OCI-LY3 (cell line): ENCODE measurements at regions not wholly inside any gene's neighbourhood (a gene's known extent, or its start where the extent isn't known, plus 50 kb on each side); places are given as distances from the start of the nearest gene placed in this dataset.

Source experiments
- H2AFZ ChIP-seq: fragments of 200-600, 300-600 bp; shearing (Covaris generic); 2 replicates; pipeline ENCODE4 v1.6.0; 2014; ENCODE audit warnings: antibody characterized with exemption, low read depth, low read length
- H3K27ac ChIP-seq: fragments of 200-600, 300-600 bp; sonication (generic); 2 replicates; pipeline ENCODE4 v1.5.1; 2014; ENCODE audit warnings: mild to moderate bottlenecking, low read length, moderate library complexity, mixed read lengths
- H3K27me3 ChIP-seq: fragments of 200-600, 300-600 bp; sonication (generic); 2 replicates; pipeline ENCODE4 v1.6.1; 2014; ENCODE audit warnings: low read depth, low read length, mixed read lengths
- H3K36me3 ChIP-seq: fragments of 200-600, 300-600 bp; sonication (generic); replicated peaks from 2 replicates; pipeline ENCODE3; 2014; ENCODE audit warnings: low read depth, low read length, mixed read lengths
- H3K4me1 ChIP-seq: fragments of 300-600, 200-600 bp; sonication (generic); 2 replicates; pipeline ENCODE4 v1.6.1; 2014; ENCODE audit warnings: low read length, mixed read lengths
- H3K4me2 ChIP-seq: fragments of 200-600, 300-600 bp; sonication (generic); 2 replicates; pipeline ENCODE4 v1.6.1; 2014; ENCODE audit warnings: low read length, mixed read lengths
- H3K4me3 ChIP-seq: fragments of 300-600, 200-600 bp; sonication (generic); 2 replicates; pipeline ENCODE4 v1.5.1; 2014; ENCODE audit warnings: antibody characterized with exemption, mild to moderate bottlenecking, low read length, moderate library complexity
- H3K79me2 ChIP-seq: fragments of 300-600, 200-600 bp; shearing (Covaris generic); 2 replicates; pipeline ENCODE4 v1.6.1; 2014; ENCODE audit warnings: mild to moderate bottlenecking, low read length, mixed read lengths
- H3K9ac ChIP-seq: fragments of 300-600, 200-600 bp; shearing (Covaris generic); 2 replicates; pipeline ENCODE4 v1.6.0; 2014; ENCODE audit warnings: mild to moderate bottlenecking, low read length, moderate library complexity
- H3K9me3 ChIP-seq: fragments of 200-600, 300-600 bp; shearing (Covaris generic); 2 replicates; pipeline ENCODE4 v1.6.1; 2014; ENCODE audit warnings: low read length, mixed read lengths; ENCODE audit not compliant: insufficient read depth
- H4K20me1 ChIP-seq: fragments of 200-600, 300-600 bp; sonication (generic); 2 replicates; pipeline ENCODE4 v1.6.1; 2016; ENCODE audit warnings: low read length, mixed read lengths; ENCODE audit not compliant: insufficient read depth
- EZH2phosphoT487 ChIP-seq: fragments of 200-600 bp; shearing (Covaris generic); IDR thresholded peaks from 2 replicates; pipeline ENCODE4 v1.6.1; 2018; ENCODE audit warnings: antibody characterized with exemption, mixed run types, low read depth
- TF ChIP-seq, protein P1 (sequence below): fragments of 200-600, 300-600 bp; sonication (generic); IDR thresholded peaks from 2 replicates; pipeline ENCODE4 v1.5.1; 2014; ENCODE audit warnings: antibody characterized with exemption, low read length, low read depth

DNA sequence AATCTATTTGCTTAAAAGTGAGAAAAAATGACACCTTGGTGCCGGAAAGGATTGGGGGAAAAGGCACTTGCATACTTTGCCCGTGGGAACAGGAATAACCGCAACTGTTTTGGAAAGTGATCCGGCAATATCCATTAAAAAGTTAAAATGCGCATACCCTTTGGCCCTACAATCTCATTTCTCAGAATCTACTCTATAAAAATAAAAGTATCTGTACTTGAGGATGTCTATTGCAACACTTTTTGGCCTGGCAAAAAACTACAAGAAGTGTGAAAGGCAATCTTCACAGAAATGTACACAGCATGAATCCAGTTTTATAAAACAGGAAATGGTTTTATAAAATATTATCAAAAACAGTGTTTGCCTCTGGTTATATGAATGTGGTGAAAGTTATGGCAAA is 58.3 kb upstream of the NFIL3 start:
- Histone ChIP-seq H3K4me1 (no peaks in the 10 kb centered on the region), H3K9ac (no peak overlapping the region), H3K27ac (no peak overlapping the region), H3K36me3 (no peaks in the 10 kb centered on the region), H3K4me2 (no peak overlapping the region), H3K27me3 (peaks cover 12% of the 10 kb centered on the region), H2AFZ (no peak overlapping the region), H3K4me3 (no peak overlapping the region), H3K9me3 (no peaks in the 10 kb centered on the region), H3K79me2 (no peaks in the 10 kb centered on the region), H4K20me1 (no peaks in the 10 kb centered on the region)
- no peak for TF ChIP-seq EZH2phosphoT487
- TF ChIP-seq, protein P1, sequence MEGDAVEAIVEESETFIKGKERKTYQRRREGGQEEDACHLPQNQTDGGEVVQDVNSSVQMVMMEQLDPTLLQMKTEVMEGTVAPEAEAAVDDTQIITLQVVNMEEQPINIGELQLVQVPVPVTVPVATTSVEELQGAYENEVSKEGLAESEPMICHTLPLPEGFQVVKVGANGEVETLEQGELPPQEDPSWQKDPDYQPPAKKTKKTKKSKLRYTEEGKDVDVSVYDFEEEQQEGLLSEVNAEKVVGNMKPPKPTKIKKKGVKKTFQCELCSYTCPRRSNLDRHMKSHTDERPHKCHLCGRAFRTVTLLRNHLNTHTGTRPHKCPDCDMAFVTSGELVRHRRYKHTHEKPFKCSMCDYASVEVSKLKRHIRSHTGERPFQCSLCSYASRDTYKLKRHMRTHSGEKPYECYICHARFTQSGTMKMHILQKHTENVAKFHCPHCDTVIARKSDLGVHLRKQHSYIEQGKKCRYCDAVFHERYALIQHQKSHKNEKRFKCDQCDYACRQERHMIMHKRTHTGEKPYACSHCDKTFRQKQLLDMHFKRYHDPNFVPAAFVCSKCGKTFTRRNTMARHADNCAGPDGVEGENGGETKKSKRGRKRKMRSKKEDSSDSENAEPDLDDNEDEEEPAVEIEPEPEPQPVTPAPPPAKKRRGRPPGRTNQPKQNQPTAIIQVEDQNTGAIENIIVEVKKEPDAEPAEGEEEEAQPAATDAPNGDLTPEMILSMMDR, result no peak

GRCh38 chr9:91477106-91477505 is 53.5 kb upstream of the NFIL3 start:
- TF ChIP-seq, protein P1, result no peak
- no peak for TF ChIP-seq EZH2phosphoT487
- no peaks in the 10 kb centered on the region for H3K9me3 ChIP-seq
- H3K36me3 ChIP-seq, result no peaks in the 10 kb centered on the region
- no peak overlapping the region for H3K27ac ChIP-seq
- no peaks in the 10 kb centered on the region for H3K4me1 ChIP-seq
- H2AFZ ChIP-seq, result no peak overlapping the region
- H3K4me2 ChIP-seq, result no peak overlapping the region
- H3K27me3 ChIP-seq, result peaks cover 10% of the 10 kb centered on the region; the same call in 1 of the 2 replicates
- H4K20me1 ChIP-seq, result no peaks in the 10 kb centered on the region
- H3K9ac ChIP-seq, result no peak overlapping the region
- no peak overlapping the region for H3K4me3 ChIP-seq
- H3K79me2 ChIP-seq, result no peaks in the 10 kb centered on the region

DNA sequence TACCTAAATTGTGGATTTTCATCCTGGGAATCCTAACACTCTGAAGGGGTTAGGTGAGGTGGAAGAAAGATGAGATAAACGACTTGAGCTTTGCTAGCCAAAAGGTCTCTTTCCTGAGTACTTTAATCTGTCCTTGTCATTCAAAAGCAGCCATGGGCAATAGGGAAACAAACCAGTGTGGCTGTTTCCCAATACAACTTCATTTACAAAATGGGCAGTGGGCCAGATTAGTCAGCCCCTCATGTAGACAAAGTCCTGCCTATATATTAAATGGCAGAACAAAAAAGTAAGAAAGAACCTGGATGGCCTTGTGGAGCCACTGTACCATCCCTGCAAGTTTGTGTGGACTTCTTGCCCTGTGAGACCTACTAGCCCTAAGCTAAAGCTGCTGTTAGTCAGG is 51.0 kb upstream of the NFIL3 start:
- no peak overlapping the region for H3K4me3 ChIP-seq
- H3K79me2 ChIP-seq, result no peaks in the 10 kb centered on the region
- H3K36me3 ChIP-seq, result no peaks in the 10 kb centered on the region
- H3K4me2 ChIP-seq, result no peak overlapping the region
- 0 out of 2 replicates have a peak, but pooled peaks cover 3% of the 10 kb centered on the region for H3K27me3 ChIP-seq
- H4K20me1 ChIP-seq, result no peaks in the 10 kb centered on the region
- no peak overlapping the region for H3K27ac ChIP-seq
- no peaks in the 10 kb centered on the region for H3K9me3 ChIP-seq
- H3K4me1 ChIP-seq, result no peaks in the 10 kb centered on the region
- H2AFZ ChIP-seq, result no peak overlapping the region
- TF ChIP-seq, protein P1, result no peak
- no peak for TF ChIP-seq EZH2phosphoT487
- no peak overlapping the region for H3K9ac ChIP-seq
